Lower lobe of right lung (tissue), 2 donors: ENCODE measurements at regions not wholly inside any gene's neighbourhood (a gene's known extent, or its start where the extent isn't known, plus 50 kb on each side); places are given as distances from the start of the nearest gene placed in this dataset.

Experiments used
- ATAC-seq, 2 donors: fragments of 200-7000 bp; cut with Tn5 transposase; one replicate each; pipeline ENCODE4 v1.9.1; 2020 to 2022; ENCODE audit warnings: mild to moderate bottlenecking in 2 of 2, moderate library complexity in 2 of 2
- DNase-seq: peaks from one replicate; pipeline ENCODE4 v3.0.0-alpha.2; 2020
- H3K27ac ChIP-seq: fragments of 200-600 bp; one replicate; pipeline ENCODE4 v1.8.0; 2022
- H3K27me3 ChIP-seq: fragments of 200-600 bp; one replicate; pipeline ENCODE4 v1.8.0; 2022; ENCODE audit warnings: low read depth
- H3K36me3 ChIP-seq: fragments of 200-600 bp; one replicate; pipeline ENCODE4 v1.8.0; 2022; ENCODE audit warnings: mild to moderate bottlenecking
- H3K4me1 ChIP-seq: fragments of 200-600 bp; one replicate; pipeline ENCODE4 v1.8.0; 2022
- H3K4me3 ChIP-seq: fragments of 200-600 bp; one replicate; pipeline ENCODE4 v1.8.0; 2022; ENCODE audit warnings: mild to moderate bottlenecking
- H3K9me3 ChIP-seq: fragments of 200-600 bp; one replicate; pipeline ENCODE4 v1.8.0; 2022
- intact Hi-C: fragments of 100-400 bp; cut with DNase I; formaldehyde crosslinking; loops from one replicate; pipeline ENCODE4 v1.11.0; 2022
- TF ChIP-seq, protein P1 (sequence below): fragments of 200-600 bp; IDR thresholded peaks from one replicate; pipeline ENCODE4 v1.8.0; 2022; ENCODE audit warnings: antibody characterized with exemption, mild to moderate bottlenecking
- donor health status: DM: no; HTN: yes; CAD: no; lungs with severe emphysema.

DNA sequence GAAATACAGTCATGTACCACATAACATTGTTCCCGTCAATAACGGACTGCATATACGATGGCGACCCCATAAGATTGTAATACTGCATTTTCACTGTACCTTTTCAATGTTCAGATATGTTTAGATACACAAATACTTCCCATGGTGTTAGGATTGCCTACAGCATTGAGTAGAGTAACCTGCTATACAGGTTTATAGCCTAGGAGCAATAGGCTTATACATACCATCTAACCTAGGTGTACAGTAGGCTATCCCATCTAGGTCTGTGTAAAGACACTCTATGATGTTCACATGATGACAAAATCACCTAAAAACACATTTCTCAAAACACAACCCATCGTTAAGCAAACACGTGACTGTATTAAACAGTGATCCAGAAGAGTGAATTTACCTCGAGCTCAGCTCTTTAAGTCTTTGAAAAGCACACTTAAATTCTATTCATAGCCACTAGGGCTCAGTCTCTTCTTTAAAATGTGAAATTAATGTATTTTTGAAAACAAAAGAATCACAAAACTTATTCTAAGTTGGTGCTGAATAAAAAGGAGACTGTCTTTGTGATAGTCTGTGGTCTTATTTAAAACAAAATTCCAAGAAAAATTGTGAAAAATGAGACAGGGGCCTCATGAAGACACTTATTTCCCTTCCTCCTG, 239.1 kb upstream of the ARID2 start:
- intact Hi-C loops = no loop called here
- no peaks in the 10 kb centered on the region for H3K9me3 ChIP-seq
- H3K27ac ChIP-seq = no peak overlapping the region
- H3K4me3 ChIP-seq = no peak overlapping the region
- H3K4me1 ChIP-seq = no peaks in the 10 kb centered on the region
- ATAC-seq (no peak), DNase-seq (no peak)
- H3K36me3 ChIP-seq = no peaks in the 10 kb centered on the region
- no peaks in the 10 kb centered on the region for H3K27me3 ChIP-seq
- TF ChIP-seq, protein P1, sequence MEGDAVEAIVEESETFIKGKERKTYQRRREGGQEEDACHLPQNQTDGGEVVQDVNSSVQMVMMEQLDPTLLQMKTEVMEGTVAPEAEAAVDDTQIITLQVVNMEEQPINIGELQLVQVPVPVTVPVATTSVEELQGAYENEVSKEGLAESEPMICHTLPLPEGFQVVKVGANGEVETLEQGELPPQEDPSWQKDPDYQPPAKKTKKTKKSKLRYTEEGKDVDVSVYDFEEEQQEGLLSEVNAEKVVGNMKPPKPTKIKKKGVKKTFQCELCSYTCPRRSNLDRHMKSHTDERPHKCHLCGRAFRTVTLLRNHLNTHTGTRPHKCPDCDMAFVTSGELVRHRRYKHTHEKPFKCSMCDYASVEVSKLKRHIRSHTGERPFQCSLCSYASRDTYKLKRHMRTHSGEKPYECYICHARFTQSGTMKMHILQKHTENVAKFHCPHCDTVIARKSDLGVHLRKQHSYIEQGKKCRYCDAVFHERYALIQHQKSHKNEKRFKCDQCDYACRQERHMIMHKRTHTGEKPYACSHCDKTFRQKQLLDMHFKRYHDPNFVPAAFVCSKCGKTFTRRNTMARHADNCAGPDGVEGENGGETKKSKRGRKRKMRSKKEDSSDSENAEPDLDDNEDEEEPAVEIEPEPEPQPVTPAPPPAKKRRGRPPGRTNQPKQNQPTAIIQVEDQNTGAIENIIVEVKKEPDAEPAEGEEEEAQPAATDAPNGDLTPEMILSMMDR = no peak

DNA sequence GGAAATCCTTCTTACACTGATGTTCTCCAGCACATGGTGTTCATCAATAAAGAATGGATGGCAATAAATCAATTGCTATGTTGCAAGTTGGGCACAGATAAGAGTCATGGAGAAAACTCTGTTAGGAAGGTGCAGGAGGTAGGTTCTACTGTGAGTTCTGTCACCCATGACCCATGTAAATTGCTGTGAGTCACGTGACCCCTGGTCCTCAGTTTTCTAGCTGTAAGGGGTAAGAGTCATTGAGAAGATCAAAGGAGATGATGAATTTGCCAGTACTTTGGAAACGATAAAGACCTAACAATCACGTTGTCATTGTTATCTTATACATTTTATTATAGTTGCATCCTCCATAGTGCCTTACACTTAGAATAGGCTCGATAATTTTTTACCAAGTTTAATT, 235.2 kb upstream of the ARID2 start:
- Histone ChIP-seq H3K4me1 (no peaks in the 10 kb centered on the region), H3K27ac (no peak overlapping the region), H3K27me3 (no peaks in the 10 kb centered on the region), H3K36me3 (no peaks in the 10 kb centered on the region), H3K9me3 (no peaks in the 10 kb centered on the region), H3K4me3 (no peak overlapping the region)
- ATAC-seq (no peak), DNase-seq (no peak)
- intact Hi-C loops = no loop called here
- TF ChIP-seq, protein P1 = no peak

DNA sequence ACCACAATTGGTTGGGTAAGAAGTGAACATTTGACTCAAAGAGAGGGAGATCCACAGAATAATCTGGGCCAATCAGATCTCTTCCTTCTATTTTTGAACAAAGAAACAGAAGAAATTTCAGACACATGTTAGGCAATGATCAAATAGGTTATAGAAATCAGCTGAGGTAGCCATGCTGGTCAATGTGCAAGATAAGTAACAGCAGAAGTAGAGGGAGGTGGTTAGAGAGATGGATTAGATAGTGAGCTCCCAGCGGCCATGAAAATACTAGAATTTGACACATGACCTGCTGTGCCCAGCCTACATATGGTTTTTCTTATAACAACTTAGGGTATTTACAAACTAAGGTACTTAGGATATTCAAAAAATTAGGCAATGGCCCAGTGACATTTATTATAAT, 230.9 kb upstream of the ARID2 start:
- H3K27ac ChIP-seq = no peak overlapping the region
- TF ChIP-seq, protein P1 = no peak
- no peaks in the 10 kb centered on the region for H3K4me1 ChIP-seq
- H3K36me3 ChIP-seq = no peaks in the 10 kb centered on the region
- H3K4me3 ChIP-seq = no peak overlapping the region
- no peaks in the 10 kb centered on the region for H3K9me3 ChIP-seq
- ATAC-seq (no peak), DNase-seq (no peak)
- intact Hi-C loops = no loop called here
- H3K27me3 ChIP-seq = no peaks in the 10 kb centered on the region

DNA sequence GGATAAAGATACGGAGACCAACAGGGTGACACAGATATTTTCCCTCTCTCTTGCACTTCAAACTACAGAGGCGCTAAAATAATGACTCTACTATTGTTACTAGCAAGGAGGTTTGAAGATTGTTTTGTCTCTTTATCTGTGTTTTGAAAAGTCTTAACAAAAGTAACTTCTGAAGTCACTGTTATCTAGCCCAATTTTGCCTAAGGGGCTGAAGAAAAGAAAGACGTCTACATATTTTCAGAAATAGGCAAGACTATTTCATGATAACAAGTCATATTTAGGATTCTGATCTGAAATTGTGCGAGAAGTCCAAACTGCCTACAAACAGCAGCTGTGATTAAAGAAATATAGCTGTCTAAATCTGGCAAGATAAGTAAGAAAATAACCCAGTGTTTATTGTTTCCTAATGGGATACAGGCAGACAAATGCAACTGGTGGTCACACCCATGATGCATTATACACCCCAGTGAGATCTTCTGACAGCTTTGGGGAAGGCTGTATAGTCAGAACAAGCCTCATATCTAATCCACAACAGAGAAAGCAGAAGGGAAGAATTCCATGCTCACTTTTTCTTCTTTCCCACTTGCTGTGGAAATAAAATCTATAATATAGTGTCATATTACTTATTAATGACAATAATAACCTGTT, 226.9 kb upstream of the ARID2 start:
- intact Hi-C loops = no loop called here
- TF ChIP-seq, protein P1 = no peak
- Histone ChIP-seq H3K36me3 (no peaks in the 10 kb centered on the region), H3K4me1 (no peaks in the 10 kb centered on the region), H3K27me3 (no peaks in the 10 kb centered on the region), H3K9me3 (no peaks in the 10 kb centered on the region), H3K4me3 (no peak overlapping the region), H3K27ac (no peak overlapping the region)
- DNase-seq (no peak), ATAC-seq (no peak)

DNA sequence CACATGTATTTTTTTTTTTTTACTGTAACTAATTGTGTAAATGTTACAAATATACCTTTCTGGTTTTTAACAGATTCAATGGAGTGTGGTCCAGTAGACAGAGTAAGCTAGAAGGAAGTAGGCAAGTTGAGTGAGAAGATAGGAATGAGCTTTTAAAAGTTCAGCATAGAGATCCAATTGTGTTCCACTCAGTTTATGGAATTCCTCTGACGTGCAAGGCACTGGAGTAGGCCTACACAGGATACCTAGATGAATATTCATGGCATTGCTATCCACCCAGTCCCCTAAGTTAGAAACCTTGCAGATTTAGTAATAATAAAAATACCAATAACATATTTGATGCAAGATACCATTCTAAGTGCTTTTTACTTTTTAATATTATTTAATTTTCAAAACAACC, 225.6 kb upstream of the ARID2 start:
- ATAC-seq = no peak
- H3K36me3 ChIP-seq = no peaks in the 10 kb centered on the region

More for the DNA sequence above, 225.6 kb upstream of the ARID2 start:
- no peaks in the 10 kb centered on the region for H3K27me3 ChIP-seq
- TF ChIP-seq, protein P1 = no peak
- H3K9me3 ChIP-seq = no peaks in the 10 kb centered on the region
- no peak for DNase-seq
- H3K4me3 ChIP-seq = no peak overlapping the region
- H3K4me1 ChIP-seq = no peaks in the 10 kb centered on the region
- no peak overlapping the region for H3K27ac ChIP-seq
- intact Hi-C loops = no loop called here
